ENCODE measurements at regions not wholly inside any gene's neighbourhood (a gene's known extent, or its start where the extent isn't known, plus 50 kb on each side); places are given as distances from the start of the nearest gene placed in this dataset.

DNA sequence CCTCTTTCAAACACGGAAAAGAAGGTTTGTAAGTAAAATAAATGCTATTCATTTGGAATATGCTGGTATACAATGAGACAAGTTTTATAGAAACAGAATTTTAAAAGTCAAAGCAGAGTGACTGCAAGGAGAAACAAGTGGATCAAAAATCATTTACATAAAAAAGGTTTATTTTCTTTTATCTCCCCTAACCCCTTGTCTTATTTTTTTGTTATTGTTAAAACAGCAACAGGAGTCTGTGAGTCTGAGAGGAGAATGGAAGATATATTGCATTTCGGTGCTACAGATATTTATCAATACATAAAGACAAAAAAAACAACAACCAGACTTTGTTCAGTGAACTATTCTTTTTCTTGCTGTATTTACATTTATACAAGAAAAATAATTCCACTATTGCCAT lies 1116.4 kb downstream of the OTOL1 start:
- no peak overlapping the region for H3K9ac ChIP-seq (ENCODE audit: insufficient read depth, low read length)
- H3K27me3 ChIP-seq (ENCODE audit: control insufficient read depth, insufficient read depth, low read length): no peaks in the 10 kb centered on the region
- no peak overlapping the region for H3K4me2 ChIP-seq (ENCODE audit: extremely low read depth, insufficient read depth, low read length)
- H3K9me3 ChIP-seq (ENCODE audit: control insufficient read depth, insufficient read depth, low read depth, low read length): no peaks in the 10 kb centered on the region
- no peaks in the 10 kb centered on the region for H4K20me1 ChIP-seq (ENCODE audit: control insufficient read depth, extremely low read depth, insufficient read depth, low read length)
- no peak for TF ChIP-seq EZH2 (IDR thresholded peaks at IDR 0.05; ENCODE audit: low read length, missing control alignments)
- TF ChIP-seq, protein P1, sequence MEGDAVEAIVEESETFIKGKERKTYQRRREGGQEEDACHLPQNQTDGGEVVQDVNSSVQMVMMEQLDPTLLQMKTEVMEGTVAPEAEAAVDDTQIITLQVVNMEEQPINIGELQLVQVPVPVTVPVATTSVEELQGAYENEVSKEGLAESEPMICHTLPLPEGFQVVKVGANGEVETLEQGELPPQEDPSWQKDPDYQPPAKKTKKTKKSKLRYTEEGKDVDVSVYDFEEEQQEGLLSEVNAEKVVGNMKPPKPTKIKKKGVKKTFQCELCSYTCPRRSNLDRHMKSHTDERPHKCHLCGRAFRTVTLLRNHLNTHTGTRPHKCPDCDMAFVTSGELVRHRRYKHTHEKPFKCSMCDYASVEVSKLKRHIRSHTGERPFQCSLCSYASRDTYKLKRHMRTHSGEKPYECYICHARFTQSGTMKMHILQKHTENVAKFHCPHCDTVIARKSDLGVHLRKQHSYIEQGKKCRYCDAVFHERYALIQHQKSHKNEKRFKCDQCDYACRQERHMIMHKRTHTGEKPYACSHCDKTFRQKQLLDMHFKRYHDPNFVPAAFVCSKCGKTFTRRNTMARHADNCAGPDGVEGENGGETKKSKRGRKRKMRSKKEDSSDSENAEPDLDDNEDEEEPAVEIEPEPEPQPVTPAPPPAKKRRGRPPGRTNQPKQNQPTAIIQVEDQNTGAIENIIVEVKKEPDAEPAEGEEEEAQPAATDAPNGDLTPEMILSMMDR (conservative IDR thresholded peaks at IDR 0.05 in 1 of 2, IDR thresholded peaks at IDR 0.05 in 1 of 2; ENCODE audit: low read depth in 1 of 2, low read length in 2 of 2): no peak
- no peak overlapping the region for H3K4me3 ChIP-seq (replicated peaks in 1 of 4; ENCODE audit: control extremely low read depth in 1 of 4, insufficient read depth in 1 of 4, low read depth in 3 of 4, low read length in 4 of 4)
- no peak overlapping the region for H3K27ac ChIP-seq (ENCODE audit: insufficient read depth, low read length)
- H3K79me2 ChIP-seq (ENCODE audit: control insufficient read depth, insufficient read depth, low read length): no peaks in the 10 kb centered on the region
- no peaks in the 10 kb centered on the region for H3K36me3 ChIP-seq (ENCODE audit: control insufficient read depth, insufficient read depth, low read length)
- no peak for DNase-seq (ENCODE audit: low read depth in 2 of 2)
- no peaks in the 10 kb centered on the region for H3K4me1 ChIP-seq (ENCODE audit: control insufficient read depth, extremely low read depth, insufficient read depth, low read length)
- no peak overlapping the region for H2AFZ ChIP-seq (ENCODE audit: low read length)

DNA sequence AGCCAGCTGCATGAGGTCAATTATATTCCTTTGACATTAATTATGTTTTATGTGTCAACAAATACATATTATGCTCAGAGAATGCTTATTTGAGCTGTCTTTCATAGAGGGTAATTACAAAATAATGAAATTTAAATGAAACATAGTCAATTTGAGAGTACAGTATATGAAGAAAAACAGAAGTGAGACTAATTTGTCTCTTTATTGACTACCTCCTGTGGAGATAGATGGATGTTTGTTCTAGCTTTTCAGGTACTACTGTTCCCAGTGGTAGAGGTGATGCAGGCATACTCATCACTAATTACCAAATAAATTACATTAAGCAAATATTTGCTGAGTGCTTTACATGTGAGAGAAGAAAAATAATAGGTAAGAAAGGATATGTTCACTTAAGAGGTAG lies 1129.6 kb downstream of the OTOL1 start:
- Histone ChIP-seq H3K27me3 (ENCODE audit: control insufficient read depth, insufficient read depth, low read length) (no peaks in the 10 kb centered on the region), H3K36me3 (ENCODE audit: control insufficient read depth, insufficient read depth, low read length) (no peaks in the 10 kb centered on the region)
- TF ChIP-seq, protein P1 (conservative IDR thresholded peaks at IDR 0.05 in 1 of 2, IDR thresholded peaks at IDR 0.05 in 1 of 2; ENCODE audit: low read depth in 1 of 2, low read length in 2 of 2): no peak
- TF ChIP-seq EZH2 (IDR thresholded peaks at IDR 0.05; ENCODE audit: low read length, missing control alignments): no peak

DNA sequence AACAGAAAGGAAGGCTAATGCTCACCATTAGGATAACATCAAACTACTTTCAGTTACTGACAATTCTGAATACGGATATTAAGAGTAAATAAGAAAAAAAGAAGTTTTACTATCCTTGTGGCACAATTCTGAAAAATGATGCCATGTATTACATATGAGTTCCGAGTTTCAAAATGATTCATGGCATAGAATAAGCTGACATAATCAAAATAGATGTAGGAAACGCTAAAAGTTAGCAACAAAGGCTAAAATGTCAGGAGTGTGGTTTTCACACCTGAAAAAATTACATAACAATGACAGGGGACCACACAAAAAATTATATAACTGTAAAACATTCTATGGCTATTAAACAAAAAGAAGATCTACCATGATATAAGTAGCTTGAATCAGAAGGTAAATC lies 1131.9 kb downstream of the OTOL1 start:
- no peak overlapping the region for H3K9ac ChIP-seq (ENCODE audit: insufficient read depth, low read length)
- H4K20me1 ChIP-seq (ENCODE audit: control insufficient read depth, extremely low read depth, insufficient read depth, low read length): no peaks in the 10 kb centered on the region
- no peak overlapping the region for H3K27ac ChIP-seq (ENCODE audit: insufficient read depth, low read length)
- H3K27me3 ChIP-seq (ENCODE audit: control insufficient read depth, insufficient read depth, low read length): no peaks in the 10 kb centered on the region
- H3K4me2 ChIP-seq (ENCODE audit: extremely low read depth, insufficient read depth, low read length): no peak overlapping the region
- H3K4me3 ChIP-seq (replicated peaks in 1 of 4; ENCODE audit: control extremely low read depth in 1 of 4, insufficient read depth in 1 of 4, low read depth in 3 of 4, low read length in 4 of 4): no peak overlapping the region
- TF ChIP-seq, protein P1 (conservative IDR thresholded peaks at IDR 0.05 in 1 of 2, IDR thresholded peaks at IDR 0.05 in 1 of 2; ENCODE audit: low read depth in 1 of 2, low read length in 2 of 2): no peak
- no peak for TF ChIP-seq EZH2 (IDR thresholded peaks at IDR 0.05; ENCODE audit: low read length, missing control alignments)
- no peaks in the 10 kb centered on the region for H3K4me1 ChIP-seq (ENCODE audit: control insufficient read depth, extremely low read depth, insufficient read depth, low read length)
- H3K36me3 ChIP-seq (ENCODE audit: control insufficient read depth, insufficient read depth, low read length): no peaks in the 10 kb centered on the region
- no peaks in the 10 kb centered on the region for H3K9me3 ChIP-seq (ENCODE audit: control insufficient read depth, insufficient read depth, low read depth, low read length)
- H2AFZ ChIP-seq (ENCODE audit: low read length): no peak overlapping the region
- no peak for DNase-seq (ENCODE audit: low read depth in 2 of 2)
- no peaks in the 10 kb centered on the region for H3K79me2 ChIP-seq (ENCODE audit: control insufficient read depth, insufficient read depth, low read length)

More for the DNA sequence above, 1129.6 kb downstream of the OTOL1 start:
- no peak overlapping the region for H3K4me2 ChIP-seq (ENCODE audit: extremely low read depth, insufficient read depth, low read length)
- H4K20me1 ChIP-seq (ENCODE audit: control insufficient read depth, extremely low read depth, insufficient read depth, low read length): no peaks in the 10 kb centered on the region
- no peaks in the 10 kb centered on the region for H3K4me1 ChIP-seq (ENCODE audit: control insufficient read depth, extremely low read depth, insufficient read depth, low read length)
- H3K27ac ChIP-seq (ENCODE audit: insufficient read depth, low read length): no peak overlapping the region
- H3K9me3 ChIP-seq (ENCODE audit: control insufficient read depth, insufficient read depth, low read depth, low read length): no peaks in the 10 kb centered on the region
- no peak overlapping the region for H2AFZ ChIP-seq (ENCODE audit: low read length)
- DNase-seq (ENCODE audit: low read depth in 2 of 2): no peak
- no peak overlapping the region for H3K4me3 ChIP-seq (replicated peaks in 1 of 4; ENCODE audit: control extremely low read depth in 1 of 4, insufficient read depth in 1 of 4, low read depth in 3 of 4, low read length in 4 of 4)
- H3K79me2 ChIP-seq (ENCODE audit: control insufficient read depth, insufficient read depth, low read length): no peaks in the 10 kb centered on the region
- no peak overlapping the region for H3K9ac ChIP-seq (ENCODE audit: insufficient read depth, low read length)
